Common myeloid progenitor, CD34-positive (primary cell): ENCODE measurements at regions not wholly inside any gene's neighbourhood (a gene's known extent, or its start where the extent isn't known, plus 50 kb on each side); places are given as distances from the start of the nearest gene placed in this dataset.

ENCODE experiments used
- CTCF ChIA-PET: fragments of 350-600 bp; sonication (Branson Sonifier 250); formaldehyde crosslinking; loops from one replicate; lab custom pipeline; 2021; ENCODE audit warnings: antibody characterized with exemption; lab: Charles Lee
- POLR2A ChIA-PET: fragments of 350-600 bp; sonication (Branson Sonifier 250); formaldehyde crosslinking; loops from one replicate; lab custom pipeline; 2021; ENCODE audit warnings: antibody characterized with exemption; lab: Charles Lee
- DNase-seq, 3 donors: peaks; one replicate each; pipeline versions ENCODE4 v3.0.0 to v3.0.0-alpha.2; 2013
- H3K27ac ChIP-seq, 2 experiments: 1 replicate in 1 of 2; 2 replicates in 1 of 2; pipeline ENCODE4 v1.7.0; 2013; ENCODE audit warnings: inconsistent platforms in 2 of 2, low read length in 2 of 2, mild to moderate bottlenecking in 2 of 2, low read depth in 1 of 2, moderate library complexity in 1 of 2; ENCODE audit not compliant: severe bottlenecking in 2 of 2, insufficient read depth in 1 of 2, poor library complexity in 1 of 2
- H3K27me3 ChIP-seq, 5 experiments: replicated peaks in 2 of 5; 1 replicate in 3 of 5; 2 replicates in 2 of 5; pipeline versions ENCODE4 v1.6.1 to v1.7.0; 2013; ENCODE audit warnings: low read length in 4 of 5, mild to moderate bottlenecking in 2 of 5, moderate library complexity in 2 of 5, inconsistent platforms in 1 of 5; ENCODE audit not compliant: insufficient read depth in 5 of 5, control insufficient read depth in 4 of 5
- H3K36me3 ChIP-seq, 4 experiments: 1 replicate in 2 of 4; 2 replicates in 2 of 4; pipeline versions ENCODE4 v1.6.1 to v1.7.0; 2013; ENCODE audit warnings: low read length in 3 of 4, control low read depth in 1 of 4, mild to moderate bottlenecking in 1 of 4; ENCODE audit not compliant: control insufficient read depth in 4 of 4, insufficient read depth in 4 of 4
- H3K4me1 ChIP-seq, 4 experiments: 1 replicate in 3 of 4; 2 replicates in 1 of 4; pipeline versions ENCODE4 v1.6.1 to v1.7.1; 2013; ENCODE audit warnings: low read length in 3 of 4, mild to moderate bottlenecking in 3 of 4, control low read depth in 1 of 4, inconsistent platforms in 1 of 4, moderate library complexity in 1 of 4; ENCODE audit not compliant: control insufficient read depth in 4 of 4, insufficient read depth in 4 of 4; ENCODE audit errors: control extremely low read depth in 1 of 4
- H3K4me3 ChIP-seq, 7 experiments: 1 replicate in 4 of 7; 2 replicates in 3 of 7; pipeline versions ENCODE4 v1.5.1 to v1.7.0; 2013; ENCODE audit warnings: mild to moderate bottlenecking in 7 of 7, low read length in 6 of 7, moderate library complexity in 6 of 7, inconsistent platforms in 2 of 7, low read depth in 2 of 7, control low read depth in 1 of 7; ENCODE audit not compliant: insufficient read depth in 4 of 7, control insufficient read depth in 1 of 7; ENCODE audit errors: extremely low read depth in 1 of 7
- H3K9me3 ChIP-seq, 5 experiments: 1 replicate in 4 of 5; 2 replicates in 1 of 5; pipeline versions ENCODE4 v1.6.1 to v1.7.1; 2013; ENCODE audit warnings: low read length in 4 of 5, mild to moderate bottlenecking in 2 of 5, inconsistent platforms in 1 of 5, low read depth in 1 of 5, moderate library complexity in 1 of 5; ENCODE audit not compliant: control insufficient read depth in 4 of 5, insufficient read depth in 2 of 5; ENCODE audit errors: control extremely low read depth in 1 of 5
- WGBS: methylation state at CpG from one replicate; pipeline ENCODE4 v1.1.5; 2013; ENCODE audit not compliant: insufficient coverage; 5-methylcytosine and 5-hydroxymethylcytosine counted together

DNA sequence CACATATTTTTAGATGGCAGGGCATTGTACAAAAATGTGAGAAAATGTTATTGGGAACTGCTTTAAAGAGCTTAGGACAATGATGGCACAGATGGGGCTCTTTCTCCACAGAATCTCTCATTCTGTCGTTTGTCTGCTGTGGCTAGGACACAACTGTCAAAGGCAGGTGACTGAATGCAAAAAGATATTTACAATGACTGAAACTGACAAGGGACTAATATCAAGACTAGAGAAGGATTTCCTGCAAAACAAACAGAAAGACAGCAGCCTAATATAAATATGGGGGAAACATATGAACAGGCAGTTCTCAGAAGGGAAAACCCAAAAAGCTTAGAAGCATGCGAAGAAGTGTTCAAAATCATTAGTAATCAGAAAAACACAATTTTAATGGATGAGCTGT is 177.5 kb upstream of the AFF2 start:
- Histone ChIP-seq H3K4me3 (no peak overlapping the region), H3K9me3 (peaks cover 0 to 2% (median 0%) of the 10 kb centered on the region in 5 experiments), H3K27ac (no peak overlapping the region), H3K27me3 (no peaks in the 10 kb centered on the region), H3K4me1 (peaks cover 0 to 8% (median 0%) of the 10 kb centered on the region in 4 experiments), H3K36me3 (no peaks in the 10 kb centered on the region)
- ChIA-PET POLR2A (no interaction called here), CTCF (no interaction called here)
- WGBS, result no CpG with 5 or more reads among the region's 2 CpGs
- DNase-seq, result no peak

DNA sequence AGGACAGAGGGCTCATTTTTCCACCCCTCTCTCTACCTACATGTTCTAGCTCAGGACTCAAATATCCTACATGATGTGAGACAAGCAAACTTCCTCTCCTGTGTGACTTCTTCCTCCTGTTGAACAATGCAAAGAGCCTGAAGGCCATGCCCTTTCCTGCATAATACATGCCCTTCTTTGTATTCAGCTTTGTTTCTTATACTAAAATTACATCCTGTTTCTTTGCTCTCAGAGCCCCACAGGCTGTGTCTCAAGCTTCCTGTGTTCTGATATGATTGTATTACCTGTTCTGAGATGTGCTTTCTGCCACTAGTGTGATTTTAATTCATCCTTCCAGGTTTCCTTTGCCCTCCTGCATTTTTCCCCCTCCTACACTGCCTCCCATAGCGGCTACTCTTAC is 166.4 kb upstream of the AFF2 start:
- no peaks in the 10 kb centered on the region for H3K9me3 ChIP-seq
- ChIA-PET POLR2A (no interaction called here), CTCF (interaction anchor here (1.0 kb wide), 1 partner anchor 11 kb away, joined by 3 read pairs; no protein-coding TSS in a partner anchor)

DNA sequence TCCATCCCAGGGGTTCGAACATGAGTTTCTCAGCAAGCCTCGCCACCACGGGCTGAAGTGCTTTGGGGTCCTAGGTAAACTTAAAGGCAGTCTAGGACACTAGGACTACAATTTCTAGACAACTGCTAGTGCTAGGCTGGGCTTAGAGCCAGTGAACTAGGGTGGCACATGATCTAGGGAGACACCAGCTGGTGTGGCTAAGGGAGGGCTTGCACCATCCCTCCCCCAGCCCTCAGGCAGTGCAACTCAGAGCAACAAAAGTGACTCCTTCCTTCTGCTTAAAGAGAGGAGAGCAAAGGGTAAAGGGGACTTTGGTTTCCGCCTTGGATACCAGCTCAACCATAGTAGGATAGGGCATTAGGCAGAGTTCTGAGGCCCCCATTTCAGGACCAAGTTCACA is 162.5 kb upstream of the AFF2 start:
- H3K4me3 ChIP-seq, result no peak overlapping the region
- no peaks in the 10 kb centered on the region for H3K9me3 ChIP-seq
- H3K27ac ChIP-seq, result no peak overlapping the region
- CTCF ChIA-PET, result no interaction called here
- no peaks in the 10 kb centered on the region for H3K27me3 ChIP-seq
- 86% methylated on average over 3 of the region's 4 CpGs for WGBS
- DNase-seq, result no peak
- POLR2A ChIA-PET, result no interaction called here
- no peaks in the 10 kb centered on the region for H3K4me1 ChIP-seq
- no peaks in the 10 kb centered on the region for H3K36me3 ChIP-seq

More for the DNA sequence above, 166.4 kb upstream of the AFF2 start:
- no peak for DNase-seq
- WGBS, result 50% methylated on average over 1 of the region's 1 CpG
- Histone ChIP-seq H3K36me3 (no peaks in the 10 kb centered on the region), H3K27me3 (no peaks in the 10 kb centered on the region), H3K4me3 (no peak overlapping the region), H3K4me1 (no peaks in the 10 kb centered on the region), H3K27ac (no peak overlapping the region)

DNA sequence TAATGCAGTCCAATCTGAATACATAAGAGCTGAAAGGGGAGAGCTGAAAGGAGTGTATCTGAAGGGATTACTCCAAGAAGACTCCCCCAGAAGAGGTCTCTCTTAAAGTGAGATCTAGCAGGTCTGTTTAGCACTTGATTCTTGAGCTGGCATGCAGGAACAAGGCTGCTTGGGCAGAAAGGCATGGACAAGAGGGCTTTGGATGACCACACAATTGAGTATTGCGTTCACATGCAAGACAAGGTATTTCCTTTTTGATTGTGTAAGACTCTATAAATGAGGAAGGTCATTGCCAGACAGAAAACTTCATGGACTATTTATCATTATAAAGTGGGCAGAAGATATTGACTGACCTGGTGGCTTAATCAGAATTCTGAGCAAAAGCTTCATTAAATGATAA is 145.5 kb upstream of the AFF2 start:
- H3K36me3 ChIP-seq, result no peaks in the 10 kb centered on the region
- no peaks in the 10 kb centered on the region for H3K9me3 ChIP-seq
- ChIA-PET POLR2A (no interaction called here), CTCF (no interaction called here)
- 60% methylated on average over 1 of the region's 1 CpG for WGBS
- H3K4me3 ChIP-seq, result no peak overlapping the region
- H3K27me3 ChIP-seq, result no peaks in the 10 kb centered on the region
- no peak overlapping the region for H3K27ac ChIP-seq
- H3K4me1 ChIP-seq, result peaks cover 0 to 3% (median 0%) of the 10 kb centered on the region in 4 experiments
- DNase-seq, result peak in 2 of 3 donors; percentile 1 to 6

DNA sequence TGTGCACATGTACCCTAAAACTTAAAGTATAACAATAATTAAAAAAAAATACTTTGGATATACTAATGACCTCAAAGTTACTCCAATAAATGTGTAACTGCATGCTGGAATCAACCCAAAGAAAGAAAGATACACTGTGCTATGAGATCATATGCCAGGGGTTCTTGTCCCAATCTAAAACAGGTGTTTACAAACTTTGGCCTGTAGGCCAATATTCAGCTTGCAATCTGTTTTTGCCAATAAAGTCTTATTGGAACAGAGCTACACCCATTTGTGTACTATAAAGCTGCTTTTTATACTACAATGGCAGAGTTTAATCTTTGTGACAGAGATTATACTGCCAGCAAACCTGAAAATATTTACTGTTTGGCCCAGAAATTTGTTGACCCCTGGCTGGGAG is 138.8 kb upstream of the AFF2 start:
- no peaks in the 10 kb centered on the region for H3K27me3 ChIP-seq
- no peak overlapping the region for H3K27ac ChIP-seq
- POLR2A ChIA-PET, result no interaction called here
- no peak overlapping the region for H3K4me3 ChIP-seq
- CTCF ChIA-PET, result no interaction called here
- no peaks in the 10 kb centered on the region for H3K36me3 ChIP-seq
- DNase-seq, result no peak
- no peaks in the 10 kb centered on the region for H3K9me3 ChIP-seq
- H3K4me1 ChIP-seq, result no peaks in the 10 kb centered on the region

DNA sequence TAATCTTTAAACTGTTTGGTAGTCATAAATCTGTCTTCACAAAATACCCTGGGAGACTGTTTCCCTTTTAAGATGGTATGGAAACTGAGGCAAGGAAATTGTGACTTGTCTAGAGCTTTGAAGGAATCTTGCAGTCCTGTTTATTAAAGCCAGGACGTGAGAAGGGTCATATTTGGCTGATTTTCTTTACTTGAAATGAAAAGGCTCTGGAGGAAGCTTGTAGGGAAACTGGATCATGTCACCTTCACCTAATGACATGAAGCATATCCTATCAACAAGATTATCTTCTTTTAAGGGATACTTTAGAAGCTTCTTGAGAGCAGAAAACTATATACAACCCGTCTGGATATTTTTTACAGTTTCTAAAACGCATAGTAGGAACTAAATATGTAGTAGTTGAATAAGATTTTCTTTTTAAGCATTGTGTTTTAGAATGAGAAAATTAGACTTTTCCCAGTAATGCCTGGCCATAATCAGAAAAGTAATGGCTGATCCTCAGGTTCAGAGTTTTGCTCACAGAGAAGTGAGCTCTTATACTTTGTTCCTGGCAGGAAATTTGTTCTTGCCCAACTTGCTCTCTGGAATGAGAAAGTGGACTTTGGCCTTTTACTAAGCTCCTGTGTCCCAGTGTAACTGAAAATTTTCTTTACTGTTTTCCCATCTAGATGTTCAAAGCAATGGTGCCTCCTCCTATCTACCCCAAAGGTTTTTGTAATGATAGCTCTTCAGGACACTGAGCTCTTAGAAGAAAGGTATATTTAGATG is 136.8 kb upstream of the AFF2 start:
- WGBS, result no CpG with 5 or more reads among the region's 3 CpGs
- ChIA-PET CTCF (no interaction called here), POLR2A (no interaction called here)
- H3K27ac ChIP-seq, result no peak overlapping the region
- H3K27me3 ChIP-seq, result no peaks in the 10 kb centered on the region
- no peaks in the 10 kb centered on the region for H3K36me3 ChIP-seq
- H3K4me3 ChIP-seq, result no peak overlapping the region
- no peaks in the 10 kb centered on the region for H3K9me3 ChIP-seq
- no peaks in the 10 kb centered on the region for H3K4me1 ChIP-seq
- DNase-seq, result no peak

DNA sequence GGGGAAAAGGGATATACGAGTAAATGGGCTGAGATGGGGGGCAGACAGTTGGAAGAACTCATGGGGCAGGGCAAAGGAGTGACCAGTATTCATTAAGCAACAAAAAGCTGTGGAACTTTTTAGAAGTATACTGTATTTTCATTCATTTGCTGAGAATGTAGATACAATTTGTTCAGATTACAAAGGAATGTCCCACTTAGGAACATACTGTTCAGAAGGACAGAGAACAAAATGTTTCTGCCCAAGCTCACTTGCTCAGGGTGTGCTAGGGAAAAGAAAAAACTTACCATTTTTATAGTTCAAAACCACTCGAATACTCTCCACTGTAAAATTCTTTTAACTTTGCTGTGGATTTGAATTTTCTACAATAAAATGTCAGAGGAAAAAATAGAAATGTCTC is 135.2 kb upstream of the AFF2 start:
- ChIA-PET CTCF (no interaction called here), POLR2A (no interaction called here)
- Histone ChIP-seq H3K27ac (no peak overlapping the region), H3K4me3 (no peak overlapping the region), H3K36me3 (no peaks in the 10 kb centered on the region), H3K9me3 (no peaks in the 10 kb centered on the region), H3K4me1 (no peaks in the 10 kb centered on the region), H3K27me3 (no peaks in the 10 kb centered on the region)
- no peak for DNase-seq
- 71% methylated on average over 1 of the region's 2 CpGs for WGBS
